Kidney (tissue), 13 donors: ENCODE measurements at regions not wholly inside any gene's neighbourhood (a gene's known extent, or its start where the extent isn't known, plus 50 kb on each side); places are given as distances from the start of the nearest gene placed in this dataset.

Experiments used
- DNase-seq, 5 donors: peaks; one replicate each; pipeline ENCODE4 v3.0.0-alpha.2; 2013 to 2020
- FAIRE-seq: peaks from 2 replicates; lab custom pipeline; 2012; peaks lifted over from hg19 to GRCh38; lab: Jason Lieb, UNC
- H3K27ac ChIP-seq, 2 donors: one replicate each; pipeline ENCODE4 v1.7.0; 2013; ENCODE audit warnings: low read depth in 2 of 2, low read length in 2 of 2, inconsistent platforms in 1 of 2
- H3K27me3 ChIP-seq: one replicate; pipeline ENCODE4 v1.7.1; 2013; ENCODE audit warnings: low read length, inconsistent platforms; ENCODE audit not compliant: control insufficient read depth, insufficient read depth
- H3K36me3 ChIP-seq, 3 donors: one replicate each; pipeline versions ENCODE4 v1.7.0 to v1.7.1; 2013; ENCODE audit warnings: low read length in 3 of 3, control low read depth in 1 of 3, inconsistent platforms in 1 of 3; ENCODE audit not compliant: insufficient read depth in 3 of 3, control insufficient read depth in 2 of 3
- H3K4me1 ChIP-seq, 3 donors: one replicate each; pipeline versions ENCODE4 v1.7.0 to v1.7.1; 2013; ENCODE audit warnings: low read length in 3 of 3, inconsistent platforms in 1 of 3, low read depth in 1 of 3; ENCODE audit not compliant: control insufficient read depth in 2 of 3, insufficient read depth in 2 of 3
- H3K4me3 ChIP-seq, 3 donors: one replicate each; pipeline versions ENCODE4 v1.7.0 to v1.8.1; 2013; ENCODE audit warnings: low read length in 3 of 3, control low read depth in 1 of 3, inconsistent platforms in 1 of 3
- H3K9ac ChIP-seq, 3 donors: one replicate each; pipeline versions ENCODE4 v1.7.0 to v1.7.1; 2013; ENCODE audit warnings: low read length in 3 of 3, control low read depth in 1 of 3, inconsistent platforms in 1 of 3
- H3K9me3 ChIP-seq, 3 donors: one replicate each; pipeline versions ENCODE4 v1.7.0 to v1.7.1; 2013; ENCODE audit warnings: low read length in 3 of 3, control low read depth in 1 of 3, inconsistent platforms in 1 of 3; ENCODE audit not compliant: control insufficient read depth in 2 of 3, insufficient read depth in 1 of 3
- CTCF ChIP-seq: IDR thresholded peaks from 3 replicates; pipeline ENCODE4 v1.5.1; 2012; ENCODE audit warnings: mild to moderate bottlenecking, moderate library complexity, borderline replicate concordance; ENCODE audit not compliant: insufficient read depth; ENCODE audit errors: extremely low read depth
- intact Hi-C: fragments of 100-400 bp; cut with DNase I; formaldehyde crosslinking; loops from one replicate; pipeline ENCODE4 v1.11.1; 2022
- donor health status: control.
- donor health status: control.
- donor health status: control.
- donor health status: control.
- donor health status: control.
- donor health status: DM: yes; HTN: yes; CAD: no.
- donor health status: Normal renal cell carcinoma (clear cell type).

- Histone ChIP-seq H3K4me1 (no peaks in the 10 kb centered on the region), H3K4me3 (no peak overlapping the region), H3K9ac (no peak overlapping the region), H3K9me3 (no peaks in the 10 kb centered on the region), H3K27ac (no peak overlapping the region), H3K36me3 (no peaks in the 10 kb centered on the region), H3K27me3 (no peaks in the 10 kb centered on the region)
- DNase-seq (no peak), FAIRE-seq (no peak)
- no peak for TF ChIP-seq CTCF
- intact Hi-C loops = no loop called here
Observed at GRCh38 chr6:4270776-4271175, 135.4 kb upstream of the ECI2 start.

GRCh38 chr6:4270001-4270400 lies 134.6 kb upstream of the ECI2 start:
- Histone ChIP-seq H3K9ac (no peak overlapping the region), H3K27ac (no peak overlapping the region), H3K36me3 (no peaks in the 10 kb centered on the region), H3K9me3 (no peaks in the 10 kb centered on the region), H3K27me3 (no peaks in the 10 kb centered on the region), H3K4me3 (no peak overlapping the region), H3K4me1 (no peaks in the 10 kb centered on the region)
- FAIRE-seq (no peak), DNase-seq (no peak)
- intact Hi-C loops = no loop called here
- TF ChIP-seq CTCF = no peak

DNA sequence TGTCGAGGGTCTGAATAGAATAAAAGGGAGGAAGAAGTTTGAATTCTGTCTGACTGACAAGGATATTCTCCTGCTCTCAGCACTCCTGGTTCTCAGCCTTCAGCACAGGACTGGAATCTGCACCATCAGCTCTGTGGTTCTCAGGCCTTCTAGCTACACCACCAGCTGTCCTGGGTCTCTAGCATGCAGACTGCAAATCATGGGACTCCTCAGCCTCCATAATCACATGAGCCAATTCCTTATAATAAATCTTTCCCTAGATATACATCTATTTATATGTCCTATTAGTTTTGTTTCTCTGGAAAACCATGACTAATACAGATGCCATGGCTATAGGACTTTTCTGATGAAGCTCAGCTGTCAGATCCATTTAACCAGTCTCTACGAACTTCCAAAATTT lies 132.8 kb upstream of the ECI2 start:
- H3K36me3 ChIP-seq = no peaks in the 10 kb centered on the region
- no peak for TF ChIP-seq CTCF
- H3K9me3 ChIP-seq = no peaks in the 10 kb centered on the region
- FAIRE-seq (no peak), DNase-seq (no peak)
- H3K27me3 ChIP-seq = no peaks in the 10 kb centered on the region
- no peak overlapping the region for H3K9ac ChIP-seq
- intact Hi-C loops = no loop called here
- H3K4me3 ChIP-seq = no peak overlapping the region
- no peaks in the 10 kb centered on the region for H3K4me1 ChIP-seq
- H3K27ac ChIP-seq = no peak overlapping the region

- H3K36me3 ChIP-seq = no peaks in the 10 kb centered on the region
- H3K4me1 ChIP-seq = no peaks in the 10 kb centered on the region
- FAIRE-seq (no peak), DNase-seq (no peak)
- H3K27me3 ChIP-seq = no peaks in the 10 kb centered on the region
- no peak overlapping the region for H3K4me3 ChIP-seq
- no peaks in the 10 kb centered on the region for H3K9me3 ChIP-seq
- no peak for TF ChIP-seq CTCF
- intact Hi-C loops = no loop called here
- no peak overlapping the region for H3K9ac ChIP-seq
- no peak overlapping the region for H3K27ac ChIP-seq
Observed at GRCh38 chr6:4265740-4266139, 130.4 kb upstream of the ECI2 start.
